ENCODE measurements at regions not wholly inside any gene's neighbourhood (a gene's known extent, or its start where the extent isn't known, plus 50 kb on each side); places are given as distances from the start of the nearest gene placed in this dataset.
"Not testable (repeated sequence)": the region's sequence is repeated elsewhere in the genome, so short reads cannot be mapped to it uniquely, and the experiment has no call there.

GRCh38 chr2:90355546-90355945 is 1664.1 kb downstream of the RPIA start:
- TF ChIP-seq CTCF (IDR thresholded peaks at IDR 0.05; ENCODE audit: low read length); EZH2 (IDR thresholded peaks at IDR 0.05; ENCODE audit: borderline replicate concordance, low read length): not testable (repeated sequence)
